GOT3 (cell line): ENCODE measurements at regions not wholly inside any gene's neighbourhood (a gene's known extent, or its start where the extent isn't known, plus 50 kb on each side); places are given as distances from the start of the nearest gene placed in this dataset.
"Not testable (repeated sequence)": the region's sequence is repeated elsewhere in the genome, so short reads cannot be mapped to it uniquely, and the experiment has no call there.

Source experiments
- DNase-seq: peaks from one replicate; lab custom pipeline; 2025; ENCODE audit warnings: mixed read lengths; lab: John Stamatoyannopoulos, UW

DNA sequence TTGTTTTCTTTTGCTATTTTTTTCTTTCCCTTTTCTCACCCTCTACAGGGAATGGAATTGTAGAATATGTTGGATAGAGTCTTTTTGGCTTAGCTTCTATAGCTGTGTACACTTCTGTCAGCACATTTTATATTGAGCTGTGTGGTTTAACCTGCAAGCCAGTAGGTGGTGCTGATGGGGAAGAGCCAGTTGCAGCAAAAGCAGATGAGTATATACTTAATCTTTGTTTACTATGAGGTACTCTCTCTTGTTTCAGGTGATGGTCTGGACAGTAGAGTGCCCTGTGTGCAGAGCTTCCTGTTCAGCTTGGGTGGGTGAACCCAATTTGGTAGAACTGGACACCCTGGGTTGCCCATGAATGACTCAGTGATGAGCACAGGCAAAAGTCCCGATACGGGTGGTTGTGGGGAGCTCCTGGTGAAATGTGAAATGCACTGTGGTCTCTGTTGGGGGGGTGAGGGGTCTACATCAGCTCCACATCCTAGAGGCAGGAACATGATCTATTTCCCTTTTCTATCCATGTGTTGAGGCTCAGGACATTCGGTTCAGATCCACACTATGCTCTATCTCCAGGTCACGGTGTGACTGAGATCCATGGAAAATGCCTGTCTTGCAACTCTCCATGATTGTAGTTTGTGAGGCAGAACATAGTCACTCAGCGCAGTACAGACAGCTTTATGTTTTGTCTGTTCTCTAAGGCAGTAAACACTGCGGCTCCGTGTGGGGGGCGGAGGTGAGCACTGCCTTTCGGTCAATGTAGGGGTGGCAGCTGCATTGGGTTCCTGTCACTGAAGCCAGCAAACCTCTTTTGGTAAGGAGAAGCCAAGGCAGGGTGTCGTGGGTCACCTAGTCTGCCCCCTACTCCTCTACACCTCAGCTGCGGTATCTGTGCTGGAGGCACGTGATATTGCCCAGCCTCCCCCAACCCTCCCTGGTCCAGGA, 353.2 kb downstream of the PRR16 start:
- DNase-seq, result no peak

DNA sequence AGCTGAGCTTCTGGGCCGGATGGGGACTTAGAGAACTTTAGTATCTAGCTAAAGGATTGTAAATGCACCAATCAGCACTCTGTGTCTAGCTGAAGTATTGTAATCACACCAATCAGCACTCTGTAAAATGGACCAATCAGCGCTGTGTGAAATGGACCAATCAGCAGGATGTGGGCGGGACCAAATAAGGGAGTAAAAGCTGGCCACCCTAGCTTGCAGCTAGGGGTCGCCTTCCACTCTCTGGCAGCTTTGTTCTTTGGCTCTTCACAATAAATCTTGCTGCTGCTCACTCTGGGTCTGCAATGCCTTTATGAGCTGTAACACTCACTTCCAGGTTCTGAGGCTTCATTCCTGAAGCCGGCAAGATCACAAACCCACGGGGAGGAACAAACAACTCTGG, 354.0 kb downstream of the PRR16 start:
- no peak for DNase-seq

DNA sequence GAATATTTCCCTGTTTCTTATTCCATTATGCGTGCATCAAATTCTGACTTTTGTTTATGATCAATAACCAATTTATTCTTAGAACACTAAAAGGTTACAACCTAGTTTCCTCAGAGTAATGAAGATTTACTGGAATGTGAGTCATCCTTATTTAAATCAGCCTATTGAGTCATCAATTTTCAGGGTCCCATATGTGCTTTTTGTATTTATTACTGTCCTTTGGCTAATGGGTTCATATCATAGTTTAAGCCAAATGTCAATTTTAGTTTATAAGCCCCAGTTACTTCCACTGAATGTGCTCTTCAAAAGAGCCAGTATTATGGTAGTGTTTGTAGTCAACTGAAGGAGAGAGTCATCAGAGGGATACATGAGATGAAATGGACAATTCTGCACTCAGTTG, 359.2 kb downstream of the PRR16 start:
- DNase-seq, result no peak

DNA sequence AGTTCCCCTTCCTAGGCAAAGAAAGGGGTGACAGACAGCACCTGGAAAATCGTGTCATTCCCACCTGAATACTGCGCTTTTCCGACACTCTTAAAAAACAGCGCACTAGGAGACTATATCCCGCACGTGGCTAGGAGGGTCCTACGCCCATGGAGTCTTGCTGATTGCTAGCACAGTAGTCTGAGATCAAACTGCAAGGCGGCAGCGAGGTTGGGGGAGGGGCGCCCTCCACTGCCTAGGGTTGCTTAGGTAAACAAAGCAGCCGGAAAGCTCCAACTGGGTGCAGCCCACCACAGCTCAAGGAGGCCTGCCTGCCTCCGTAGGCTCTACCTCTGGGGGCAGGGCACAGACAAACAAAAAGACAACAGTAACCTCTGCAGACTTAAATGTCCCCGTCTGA, 367.5 kb downstream of the PRR16 start:
- not testable (repeated sequence) for DNase-seq

DNA sequence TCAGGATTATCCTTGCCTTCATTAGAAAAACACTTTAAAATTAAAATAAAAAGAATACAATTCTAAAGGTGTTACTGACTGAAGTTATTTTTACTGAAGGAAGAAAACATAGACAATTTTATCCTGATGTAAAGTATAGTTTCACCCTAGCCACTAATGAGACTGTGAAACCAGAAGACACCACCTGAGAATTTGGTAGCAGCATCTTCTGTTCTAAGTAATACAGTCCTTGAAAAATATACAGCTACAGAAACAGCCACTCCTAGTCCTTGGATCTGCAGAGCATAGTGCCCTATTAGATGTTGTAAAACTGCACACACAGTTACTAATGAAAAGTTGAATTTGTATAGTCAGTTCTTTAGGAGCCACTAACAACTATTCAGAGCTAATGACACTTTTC, 377.7 kb downstream of the PRR16 start:
- DNase-seq, result no peak

DNA sequence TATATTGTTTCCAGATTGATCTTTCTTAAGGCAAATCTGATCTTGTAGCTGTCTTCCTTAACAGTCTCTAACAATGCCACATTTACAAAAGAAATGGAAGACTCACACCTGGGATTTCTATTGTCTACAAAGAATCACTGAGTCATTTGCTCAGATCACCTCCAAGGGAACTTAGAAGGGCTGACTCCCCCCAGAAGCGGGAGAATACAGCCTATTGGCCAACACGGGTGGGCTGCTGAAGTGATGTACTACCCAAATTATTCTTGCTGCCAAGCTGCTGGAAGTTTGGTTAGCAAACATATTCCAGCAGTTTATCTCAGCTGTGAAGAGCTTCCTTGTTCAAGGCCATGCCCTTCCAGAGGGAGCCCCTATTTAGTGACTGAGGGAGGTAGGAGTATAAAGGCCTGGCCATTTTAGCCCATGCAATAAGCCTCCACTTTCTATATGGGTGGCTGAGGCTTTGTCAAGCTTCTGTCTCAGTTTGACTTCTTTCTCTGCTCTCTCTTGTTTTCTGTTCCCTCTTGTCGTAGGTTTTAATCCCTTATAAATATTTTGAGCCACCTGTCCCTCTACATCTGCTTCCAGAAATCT, 379.4 kb downstream of the PRR16 start:
- no peak for DNase-seq

DNA sequence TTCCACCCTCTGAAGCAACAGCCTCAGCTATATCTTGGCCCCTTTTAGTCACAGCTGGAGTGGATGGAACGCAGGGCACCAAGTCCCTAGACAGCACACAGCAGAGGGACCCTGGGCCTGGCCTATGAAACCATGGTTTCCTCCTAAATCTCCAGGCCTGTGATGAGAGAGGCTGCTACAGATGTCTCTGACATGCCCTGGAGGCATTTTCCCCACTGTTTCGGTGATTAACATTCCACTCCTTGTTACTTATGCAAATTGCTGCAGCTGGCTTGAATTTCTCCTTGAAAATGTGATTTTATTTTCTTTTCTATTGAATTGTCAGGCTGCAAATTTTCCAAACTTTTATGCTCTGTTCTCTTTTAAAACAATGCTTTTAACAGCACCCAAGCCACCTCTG, 384.8 kb downstream of the PRR16 start:
- no peak for DNase-seq

DNA sequence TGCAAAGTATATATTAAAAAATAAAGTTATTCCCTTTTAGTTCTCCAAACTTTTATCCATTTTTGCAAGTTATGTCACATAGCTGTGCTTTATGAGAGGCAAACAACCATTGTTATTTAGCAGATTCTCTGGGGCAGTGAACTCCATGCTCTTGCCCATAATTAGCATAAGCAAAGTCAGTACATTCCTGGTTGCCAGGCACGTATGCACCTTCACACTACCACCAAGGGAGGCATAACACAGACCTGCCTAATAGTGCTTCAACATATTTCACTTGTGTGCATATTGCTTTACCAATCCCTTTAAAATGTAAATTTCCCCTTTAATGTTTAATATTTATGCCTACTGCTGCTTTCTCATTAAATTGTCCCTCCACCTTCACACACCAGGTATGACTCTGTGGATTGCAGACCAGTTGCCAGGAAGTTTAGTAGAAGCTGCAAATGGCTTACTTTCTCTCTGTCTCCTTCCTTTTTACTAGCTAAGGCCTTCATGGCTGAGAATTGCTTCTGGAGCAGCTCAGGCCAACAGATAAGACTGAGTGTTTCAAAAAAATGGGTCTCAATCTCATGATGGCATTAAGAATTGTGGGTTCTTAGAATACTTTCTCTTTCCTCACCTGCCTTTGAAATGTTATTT, 388.2 kb downstream of the PRR16 start:
- no peak for DNase-seq

DNA sequence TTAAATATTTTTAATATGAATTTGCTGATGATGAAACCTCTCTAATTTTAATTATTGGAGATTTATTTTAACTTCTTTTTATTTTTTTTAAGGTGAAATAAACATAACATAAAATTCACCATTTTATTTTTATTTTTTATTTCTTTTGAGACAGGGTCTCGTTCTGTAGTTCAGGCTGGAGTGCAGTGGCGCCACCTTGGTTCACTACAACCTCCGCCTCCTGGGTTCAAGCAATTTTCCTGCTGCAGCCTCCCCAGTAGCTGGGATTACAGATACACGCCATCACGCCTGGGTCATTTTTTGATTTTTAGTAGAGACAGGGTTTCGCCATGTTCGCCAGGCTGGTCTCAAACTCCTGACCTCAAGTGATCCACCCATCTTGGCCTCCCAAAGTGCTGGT, 402.9 kb downstream of the PRR16 start:
- no peak for DNase-seq

DNA sequence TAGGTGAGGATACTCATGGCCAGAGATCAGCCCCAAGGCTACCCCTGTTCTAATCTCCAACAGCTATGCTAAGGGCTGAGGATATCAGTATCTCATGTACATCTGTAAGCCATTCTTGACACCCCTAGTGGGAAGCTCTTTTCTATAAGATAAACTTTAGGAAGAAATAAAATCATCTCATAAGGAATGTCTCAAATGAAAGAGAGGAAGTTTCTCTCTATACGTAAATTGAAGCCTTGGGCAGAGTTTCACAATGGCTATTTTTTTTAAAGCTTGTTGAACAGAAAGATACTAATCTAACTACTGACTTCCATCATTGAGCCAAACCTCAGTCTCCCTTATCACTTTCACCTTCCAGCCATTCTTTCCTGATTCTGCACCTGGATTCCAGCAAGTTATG, 405.7 kb downstream of the PRR16 start:
- no peak for DNase-seq

DNA sequence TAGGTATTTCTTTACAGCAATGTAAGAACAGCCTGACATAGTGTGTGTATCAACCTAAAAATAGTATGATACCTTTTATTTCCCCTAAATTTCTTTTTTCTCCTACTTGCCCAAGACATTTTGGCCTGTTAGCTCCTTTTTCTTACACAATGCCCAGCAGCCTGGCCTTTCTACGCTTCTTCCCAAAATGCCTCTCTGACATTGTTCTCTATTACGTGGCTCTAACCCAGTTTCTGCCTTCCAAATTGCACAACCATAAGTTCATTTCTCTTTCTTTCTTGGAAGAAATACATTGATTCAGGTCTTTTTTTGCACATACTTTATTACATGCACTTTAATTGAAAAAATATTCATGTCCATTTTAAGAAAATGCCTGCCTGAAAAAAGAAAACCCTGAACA, 408.2 kb downstream of the PRR16 start:
- no peak for DNase-seq

DNA sequence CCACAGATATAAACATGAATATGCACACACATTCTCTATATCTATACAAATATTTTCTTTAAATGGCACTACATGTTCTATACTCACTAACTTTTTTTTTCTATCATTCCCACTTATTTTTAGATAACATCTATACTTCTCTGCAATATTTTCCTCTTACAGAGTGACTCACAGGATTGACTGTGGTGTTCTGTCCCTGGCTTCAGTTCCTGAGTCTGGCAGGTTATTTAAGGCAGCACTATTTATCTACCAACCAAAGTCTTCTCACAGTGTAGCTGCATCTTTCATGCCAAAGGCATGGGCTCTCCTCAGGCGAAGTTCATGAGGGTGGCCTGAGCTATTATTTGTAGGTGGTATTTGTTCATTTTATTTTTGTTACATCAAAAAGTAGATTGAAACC, 409.0 kb downstream of the PRR16 start:
- DNase-seq, result no peak

DNA sequence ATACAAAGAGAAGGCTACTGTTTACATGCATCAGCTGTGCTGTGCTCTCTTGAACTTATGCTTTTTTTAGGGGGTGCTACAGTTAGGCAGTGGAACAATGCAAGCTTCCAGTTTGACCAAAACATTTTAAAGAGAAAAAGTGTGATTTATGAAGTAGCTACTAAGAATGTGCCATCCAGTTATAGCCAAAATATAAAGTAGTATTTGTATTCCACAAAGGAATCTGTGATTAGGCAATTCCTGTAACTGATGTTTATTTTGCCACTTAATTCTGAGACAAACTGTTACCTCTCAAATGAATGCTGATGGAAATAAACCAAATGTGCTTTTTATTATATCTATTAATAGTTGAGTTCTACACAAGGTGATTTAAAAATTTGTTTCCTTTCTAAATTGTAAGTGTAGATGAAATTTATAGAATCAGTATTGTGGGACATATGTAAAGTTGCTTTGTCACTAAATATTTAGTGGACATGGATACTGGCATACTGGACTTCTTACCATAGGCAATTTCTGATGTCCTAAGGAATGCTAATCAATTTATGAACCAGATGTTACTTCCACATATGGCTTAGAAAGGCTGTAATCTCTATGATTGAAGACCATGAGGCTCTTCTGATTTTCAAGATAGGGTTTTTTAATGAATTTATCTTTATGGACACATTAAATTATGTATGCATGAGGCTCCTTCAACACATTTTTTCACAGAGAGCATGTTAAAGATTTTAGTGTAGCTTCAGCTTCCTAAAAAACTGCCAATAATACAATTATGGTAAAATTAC, 410.2 kb downstream of the PRR16 start:
- no peak for DNase-seq

DNA sequence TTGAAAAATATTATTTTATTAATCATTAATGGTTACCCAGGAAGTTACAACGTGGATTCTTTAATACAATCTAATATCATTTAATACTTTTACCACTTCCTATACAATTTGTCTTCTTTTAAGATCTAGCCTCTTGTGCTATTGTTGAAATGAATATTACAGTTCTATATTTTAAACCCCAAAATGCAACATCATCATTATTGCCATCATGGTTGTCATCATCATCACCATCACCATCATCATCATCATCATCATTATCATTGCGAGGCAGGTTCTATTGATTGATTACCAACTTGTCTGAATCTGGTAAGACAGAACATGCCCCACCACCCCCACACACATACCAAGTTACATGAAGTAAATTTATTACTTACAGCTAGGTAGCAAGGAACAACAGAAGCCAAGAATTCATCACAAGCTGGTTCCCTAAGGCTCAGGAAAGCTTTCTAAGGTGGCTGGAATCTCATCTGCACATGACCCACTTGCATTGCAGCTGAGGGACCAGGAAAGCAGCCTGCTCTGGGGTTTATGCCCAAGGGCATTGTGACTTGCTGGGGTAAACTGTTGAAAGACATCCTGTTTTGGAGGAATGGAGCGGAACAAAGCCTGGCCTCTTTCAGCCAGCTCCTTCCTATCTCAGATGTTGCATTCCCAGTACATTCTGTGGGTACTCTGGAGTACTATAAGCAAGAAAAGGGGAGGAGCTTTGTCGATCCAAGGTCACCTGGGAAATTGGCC, 418.1 kb downstream of the PRR16 start:
- DNase-seq, result no peak

DNA sequence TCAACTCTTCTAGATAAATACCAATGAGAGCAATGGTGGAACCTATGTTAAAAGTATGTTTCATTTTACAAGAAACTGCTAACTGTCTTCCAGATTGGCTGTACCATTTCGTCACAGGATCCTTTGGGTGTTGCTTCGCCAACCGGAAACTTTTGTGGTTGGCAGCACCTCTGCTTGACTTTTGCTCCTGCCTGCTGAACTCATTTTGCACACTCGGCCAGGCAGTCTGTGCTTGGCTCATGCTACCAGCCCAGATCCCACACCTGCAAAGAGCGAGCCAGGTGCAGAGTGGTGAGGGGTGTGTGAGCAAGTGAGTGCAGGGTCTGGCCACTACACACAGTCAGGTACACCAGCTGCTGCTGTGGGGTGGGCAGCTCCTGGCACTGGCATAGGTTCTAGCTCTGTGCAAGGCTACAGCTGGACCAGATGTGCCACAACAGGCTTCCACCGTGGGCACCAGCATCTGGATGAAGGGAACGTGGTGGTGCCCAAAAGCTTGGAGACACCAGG, 422.3 kb downstream of the PRR16 start:
- DNase-seq, result no peak

DNA sequence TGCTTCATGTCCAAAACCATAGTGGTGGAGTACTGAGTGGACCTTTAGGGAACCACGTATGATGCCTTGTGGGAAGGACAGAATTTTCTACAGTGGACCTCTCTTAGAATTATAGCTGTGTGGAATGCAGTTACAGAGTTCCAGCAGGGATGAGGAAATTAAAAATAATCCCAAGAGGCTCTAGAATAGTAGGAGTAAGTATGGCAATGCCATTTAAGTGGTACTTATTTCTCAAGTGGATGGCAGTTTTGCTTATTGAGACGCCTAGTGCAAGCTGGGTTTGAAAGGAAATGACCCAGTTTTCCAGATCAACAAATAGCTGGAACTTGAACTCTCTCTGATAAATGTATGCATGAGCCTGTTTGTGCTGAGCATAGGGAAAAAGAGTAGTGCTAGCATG, 431.6 kb downstream of the PRR16 start:
- DNase-seq, result no peak

DNA sequence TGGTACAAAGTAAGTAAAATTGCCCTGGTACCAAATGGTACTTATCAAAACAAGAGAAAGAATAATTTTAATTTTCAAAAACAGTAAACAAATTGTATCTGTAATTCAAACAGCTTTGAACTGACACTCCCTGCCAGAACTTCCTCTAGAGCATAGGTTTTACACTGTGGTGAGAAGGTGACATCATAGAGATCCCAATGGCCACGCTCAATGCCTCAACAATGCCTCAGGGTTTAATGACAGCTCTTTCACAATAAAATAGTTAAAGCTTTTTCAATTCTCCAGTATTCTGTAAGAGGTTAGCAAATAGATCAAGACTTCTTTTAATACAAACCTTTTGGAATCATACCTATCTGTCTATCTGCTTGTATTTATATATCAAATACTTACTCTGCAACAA, 437.1 kb downstream of the PRR16 start:
- no peak for DNase-seq

DNA sequence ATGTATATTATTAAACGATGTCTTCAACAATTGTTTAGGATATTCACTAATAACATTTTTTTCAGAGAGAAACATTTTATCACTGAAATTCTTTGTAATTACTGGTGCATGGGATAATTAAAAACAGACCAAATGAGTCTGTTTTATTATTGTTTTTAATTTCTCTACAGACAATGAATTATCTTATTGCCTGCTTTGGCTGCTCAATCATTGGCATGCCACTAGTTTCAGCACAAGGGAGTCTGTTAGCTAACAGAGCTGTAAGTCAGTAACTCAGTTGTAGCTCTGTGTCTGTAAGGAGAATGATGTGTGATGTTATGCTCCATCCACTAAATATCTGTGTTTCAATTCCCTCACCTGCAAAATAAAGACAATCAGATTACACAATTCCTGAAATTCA, 443.9 kb downstream of the PRR16 start:
- no peak for DNase-seq

DNA sequence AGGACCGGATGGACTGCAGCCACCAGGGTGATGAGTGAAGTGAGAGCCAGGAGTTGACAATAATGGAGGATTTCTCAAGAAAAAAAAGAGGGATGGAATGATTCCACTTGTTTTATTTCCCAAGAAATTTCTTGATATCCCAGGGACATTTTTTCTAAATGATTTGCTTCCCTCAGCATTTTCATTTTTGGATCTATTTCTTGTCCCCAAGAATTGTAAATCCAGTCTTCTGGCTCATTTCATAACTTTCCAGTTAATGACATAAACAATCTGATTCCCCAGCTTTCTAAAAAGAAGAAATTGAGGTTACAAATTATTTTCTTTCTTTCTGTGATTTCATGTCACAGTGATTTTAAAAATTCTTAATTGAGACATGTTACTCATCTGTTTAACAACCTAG, 446.5 kb downstream of the PRR16 start:
- DNase-seq, result no peak

DNA sequence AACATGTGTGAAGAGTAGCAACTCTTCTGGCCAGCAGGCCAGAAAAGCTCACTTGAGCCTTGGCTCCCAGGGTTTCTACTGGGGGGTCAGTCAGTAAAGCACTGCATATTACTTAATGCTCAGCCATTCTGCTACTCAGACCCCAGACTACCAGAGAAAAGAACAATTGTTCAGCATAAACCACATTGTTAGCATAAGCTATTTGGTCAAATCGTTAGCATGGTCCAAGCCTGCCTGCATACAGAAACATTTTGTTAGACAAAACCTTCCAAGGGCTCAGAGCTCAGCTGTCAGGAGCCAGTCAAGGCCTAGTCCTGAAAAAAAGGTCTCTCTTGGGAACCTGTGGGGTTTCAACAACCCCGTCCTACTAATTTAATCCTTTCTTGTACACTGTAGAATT, 449.3 kb downstream of the PRR16 start:
- no peak for DNase-seq

DNA sequence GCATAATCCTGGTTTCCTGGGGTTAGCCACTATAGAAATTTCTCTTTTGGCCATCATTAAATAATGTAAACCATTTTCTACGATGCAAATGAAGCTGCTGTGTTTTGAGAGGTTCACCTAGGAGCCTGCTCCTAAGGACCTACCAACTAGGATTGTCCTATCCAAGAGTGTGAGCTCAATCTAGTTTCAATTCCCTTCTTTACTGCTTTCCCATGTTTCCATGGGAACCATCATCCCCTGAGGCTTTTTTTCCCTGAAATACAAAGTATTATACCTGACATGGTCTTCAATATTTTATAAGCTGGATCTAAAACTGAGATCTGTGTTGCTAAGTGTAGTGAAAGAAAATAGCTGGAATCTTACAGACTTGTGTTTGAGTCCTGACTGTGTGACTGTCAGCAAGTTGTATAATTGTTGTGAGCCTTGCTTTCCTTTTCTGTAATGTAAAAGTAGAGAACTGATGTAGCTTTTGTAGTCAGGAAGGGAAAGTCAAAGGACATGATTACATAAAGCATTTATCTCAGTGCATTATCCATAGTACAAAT, 453.2 kb downstream of the PRR16 start:
- DNase-seq, result no peak
